Hepatocyte (in vitro differentiated cells): ENCODE measurements at regions not wholly inside any gene's neighbourhood (a gene's known extent, or its start where the extent isn't known, plus 50 kb on each side); places are given as distances from the start of the nearest gene placed in this dataset.

Experiments used
- EZH2 ChIP-seq: fragments of 200-600 bp; sonication (generic); IDR thresholded peaks from 2 replicates; pipeline ENCODE4 v1.6.1; 2016; ENCODE audit warnings: antibody characterized with exemption, mild to moderate bottlenecking, borderline replicate concordance
- EZH2phosphoT487 ChIP-seq: fragments of 200-600 bp; sonication (generic); IDR thresholded peaks from one replicate; pipeline ENCODE4 v1.6.1; 2018; ENCODE audit warnings: antibody characterized with exemption, mild to moderate bottlenecking, low read depth, moderate library complexity; ENCODE audit not compliant: unreplicated experiment, severe bottlenecking
- TF ChIP-seq, protein P1 (sequence below): fragments of 200-600 bp; sonication (generic); IDR thresholded peaks from 2 replicates; pipeline ENCODE4 v1.5.1; 2016; ENCODE audit warnings: antibody characterized with exemption, mild to moderate bottlenecking; ENCODE audit not compliant: poor library complexity

GRCh38 chr13:111058796-111059506 lies 56.2 kb upstream of the ARHGEF7 start:
- TF ChIP-seq, protein P1, sequence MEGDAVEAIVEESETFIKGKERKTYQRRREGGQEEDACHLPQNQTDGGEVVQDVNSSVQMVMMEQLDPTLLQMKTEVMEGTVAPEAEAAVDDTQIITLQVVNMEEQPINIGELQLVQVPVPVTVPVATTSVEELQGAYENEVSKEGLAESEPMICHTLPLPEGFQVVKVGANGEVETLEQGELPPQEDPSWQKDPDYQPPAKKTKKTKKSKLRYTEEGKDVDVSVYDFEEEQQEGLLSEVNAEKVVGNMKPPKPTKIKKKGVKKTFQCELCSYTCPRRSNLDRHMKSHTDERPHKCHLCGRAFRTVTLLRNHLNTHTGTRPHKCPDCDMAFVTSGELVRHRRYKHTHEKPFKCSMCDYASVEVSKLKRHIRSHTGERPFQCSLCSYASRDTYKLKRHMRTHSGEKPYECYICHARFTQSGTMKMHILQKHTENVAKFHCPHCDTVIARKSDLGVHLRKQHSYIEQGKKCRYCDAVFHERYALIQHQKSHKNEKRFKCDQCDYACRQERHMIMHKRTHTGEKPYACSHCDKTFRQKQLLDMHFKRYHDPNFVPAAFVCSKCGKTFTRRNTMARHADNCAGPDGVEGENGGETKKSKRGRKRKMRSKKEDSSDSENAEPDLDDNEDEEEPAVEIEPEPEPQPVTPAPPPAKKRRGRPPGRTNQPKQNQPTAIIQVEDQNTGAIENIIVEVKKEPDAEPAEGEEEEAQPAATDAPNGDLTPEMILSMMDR: no peak
- TF ChIP-seq EZH2 (no peak), EZH2phosphoT487 (no peak)
